GM19452 (cell line): ENCODE measurements at regions not wholly inside any gene's neighbourhood (a gene's known extent, or its start where the extent isn't known, plus 50 kb on each side); places are given as distances from the start of the nearest gene placed in this dataset.

Experiments used
- ATAC-seq: cut with Tn5 transposase; IDR thresholded peaks from one replicate; pipeline ENCODE4 v1.9.1; 2021; ENCODE audit not compliant: unreplicated experiment

DNA sequence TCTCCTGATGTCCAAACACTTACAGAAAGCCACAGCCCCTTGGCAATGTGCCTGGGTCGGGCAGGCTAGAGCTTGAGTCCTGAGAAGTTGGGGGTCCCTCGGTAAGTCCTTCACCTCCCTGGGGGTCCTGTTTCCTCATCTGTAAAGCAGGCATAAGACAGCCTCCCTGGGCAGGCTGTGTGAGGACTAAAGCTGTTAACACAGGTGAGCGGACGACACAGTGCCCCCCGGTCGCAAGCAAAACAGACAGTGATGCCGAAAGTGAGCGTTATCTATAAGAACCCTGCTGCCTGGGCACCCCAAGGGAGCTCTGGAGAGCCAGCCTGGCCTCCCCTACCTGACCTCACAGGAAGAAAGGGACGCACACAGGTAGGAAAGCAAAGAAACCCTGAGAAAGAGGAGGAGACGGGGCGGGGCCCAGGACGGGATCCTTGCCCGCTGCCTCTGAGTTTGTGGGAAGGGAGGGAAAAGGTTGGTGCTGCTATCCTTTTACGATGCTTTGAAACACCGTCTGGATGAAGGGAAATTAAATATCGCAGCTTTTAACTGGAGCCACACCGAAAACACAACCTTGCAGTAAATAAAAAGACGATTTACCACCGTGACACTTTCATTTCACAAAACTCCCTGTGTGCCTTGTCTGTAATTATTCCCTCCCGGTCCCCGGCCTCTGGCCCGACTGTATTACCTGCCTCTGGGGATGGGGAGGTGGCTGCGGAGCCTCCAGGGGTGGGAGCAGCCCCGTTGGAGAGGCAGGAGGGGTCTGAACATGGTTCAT, 67.1 kb downstream of the ENGASE start:
- no peak for ATAC-seq

DNA sequence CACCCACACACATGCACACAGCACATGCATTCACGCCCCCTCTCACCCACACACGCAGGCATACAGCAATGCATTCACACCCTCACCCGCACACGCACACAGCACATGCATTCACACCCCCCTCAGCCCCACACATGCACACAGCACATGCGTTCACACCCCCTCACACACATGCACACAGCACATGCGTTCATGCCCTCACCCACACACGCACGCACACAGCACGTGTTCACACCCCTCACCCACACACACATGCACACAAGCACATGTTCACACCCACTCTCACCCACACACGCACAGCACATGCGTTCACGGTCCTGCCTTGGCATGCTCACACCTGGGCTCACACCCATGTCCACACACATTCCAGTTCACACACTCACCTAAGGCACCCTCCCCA, 64.2 kb downstream of the ENGASE start:
- no peak for ATAC-seq

DNA sequence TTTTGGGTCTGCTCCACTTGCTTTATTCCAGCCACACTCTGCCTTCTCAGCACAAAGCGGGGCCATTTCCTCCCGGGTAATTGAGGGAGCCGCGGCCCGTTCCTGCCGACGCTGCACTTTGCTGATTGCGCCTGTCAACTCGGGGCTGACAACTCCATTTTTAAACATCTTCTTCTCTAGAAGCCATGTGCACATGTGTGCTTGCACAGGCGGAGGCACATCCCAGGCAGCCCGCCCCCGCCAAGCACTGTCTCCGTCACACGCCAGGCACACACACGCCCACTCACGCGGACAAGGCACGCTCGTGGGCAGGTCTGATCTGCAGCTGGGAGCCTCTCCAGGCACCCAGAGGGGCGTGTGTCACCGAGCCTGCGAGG, 63.2 kb downstream of the ENGASE start:
- ATAC-seq = no peak

DNA sequence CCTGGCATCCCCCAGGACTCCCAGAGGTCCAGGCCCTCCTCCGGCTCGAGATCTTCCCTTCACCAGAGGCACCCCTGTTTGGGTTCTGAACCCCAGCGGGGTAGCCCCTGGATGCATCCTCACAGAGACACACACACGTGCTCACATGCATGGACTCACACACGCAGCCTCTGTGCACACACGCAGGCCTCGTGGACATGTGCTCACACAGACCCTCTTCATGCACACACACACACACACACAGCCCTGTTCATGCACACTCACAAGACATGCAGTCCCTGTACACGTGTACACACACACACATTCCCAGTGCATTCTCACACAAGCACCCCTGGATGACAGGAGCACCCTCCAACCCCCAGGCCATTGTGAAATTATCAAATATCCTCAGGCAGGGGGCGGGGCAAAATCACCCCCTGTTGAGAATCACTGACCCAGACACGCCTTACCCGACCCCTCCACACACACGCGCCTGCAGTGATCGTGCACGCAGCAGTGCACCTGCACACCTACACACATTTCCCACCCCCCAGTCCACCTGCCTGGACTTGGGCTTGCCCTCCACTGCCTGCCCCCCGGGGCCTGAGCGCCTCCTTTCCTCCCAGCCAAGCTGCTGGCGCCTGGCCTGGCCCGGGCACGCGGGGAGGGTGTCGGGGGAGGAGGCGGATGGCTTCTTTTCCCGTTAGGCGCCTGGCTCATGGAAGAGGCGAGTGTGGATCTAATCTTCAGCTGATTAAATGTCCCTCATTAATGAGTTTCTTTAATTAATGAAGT, 62.6 kb downstream of the ENGASE start:
- no peak for ATAC-seq

DNA sequence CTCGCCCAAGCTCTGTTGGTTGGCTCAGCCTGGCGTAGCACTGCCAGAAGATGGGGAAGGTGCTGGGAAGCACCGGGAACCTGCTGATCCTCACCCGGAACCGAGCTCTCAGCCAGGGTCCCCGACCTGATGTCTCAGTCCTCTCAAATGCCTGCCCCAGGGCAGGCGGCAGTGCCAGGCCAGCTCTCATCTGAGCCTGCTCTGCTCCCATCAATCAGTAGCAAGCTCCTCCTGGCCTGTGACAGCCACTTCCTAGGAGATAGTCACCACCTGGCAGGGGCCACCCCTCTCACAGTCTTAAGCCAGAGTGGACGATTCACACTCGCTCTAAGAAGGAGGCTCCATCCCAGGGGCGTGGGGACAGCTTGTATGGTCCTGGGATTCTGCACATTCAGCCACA, 62.0 kb downstream of the ENGASE start:
- ATAC-seq = no peak
